Skeletal muscle tissue (tissue), 3 donors: ENCODE measurements at regions not wholly inside any gene's neighbourhood (a gene's known extent, or its start where the extent isn't known, plus 50 kb on each side); places are given as distances from the start of the nearest gene placed in this dataset.
"Not testable (repeated sequence)": the region's sequence is repeated elsewhere in the genome, so short reads cannot be mapped to it uniquely, and the experiment has no call there.

Experiments
- H3K27ac ChIP-seq: one replicate; pipeline ENCODE4 v1.7.0; 2013; ENCODE audit warnings: mild to moderate bottlenecking, low read depth, low read length, inconsistent platforms
- H3K27me3 ChIP-seq, 3 donors: one replicate each; pipeline ENCODE4 v1.7.0; 2013; ENCODE audit warnings: low read length in 3 of 3; ENCODE audit not compliant: control insufficient read depth in 3 of 3, insufficient read depth in 3 of 3
- H3K36me3 ChIP-seq, 3 donors: one replicate each; pipeline ENCODE4 v1.7.0; 2013; ENCODE audit warnings: low read length in 3 of 3; ENCODE audit not compliant: control insufficient read depth in 3 of 3, insufficient read depth in 3 of 3
- H3K4me1 ChIP-seq, 3 donors: one replicate each; pipeline ENCODE4 v1.7.0; 2013; ENCODE audit warnings: low read length in 3 of 3, mild to moderate bottlenecking in 3 of 3; ENCODE audit not compliant: control insufficient read depth in 3 of 3, insufficient read depth in 3 of 3
- H3K4me3 ChIP-seq, 3 donors: one replicate each; pipeline ENCODE4 v1.7.0; 2013; ENCODE audit warnings: low read length in 3 of 3
- H3K9ac ChIP-seq, 3 donors: one replicate each; pipeline ENCODE4 v1.7.0; 2013; ENCODE audit warnings: low read length in 3 of 3, mild to moderate bottlenecking in 3 of 3, moderate library complexity in 2 of 3, low read depth in 1 of 3
- H3K9me3 ChIP-seq, 3 donors: one replicate each; pipeline ENCODE4 v1.7.0; 2013; ENCODE audit warnings: low read length in 3 of 3; ENCODE audit not compliant: control insufficient read depth in 3 of 3
- donor health status: Osteomylitis.

- Histone ChIP-seq H3K36me3 (no peaks in the 10 kb centered on the region), H3K4me1 (no peaks in the 10 kb centered on the region), H3K4me3 (no peak overlapping the region), H3K27me3 (no peaks in the 10 kb centered on the region), H3K9ac (no peak overlapping the region), H3K9me3 (no peaks in the 10 kb centered on the region), H3K27ac (no peak overlapping the region)
Measured at GRCh38 chr2:210730672-210731071, 174.3 kb downstream of the CPS1 start.

DNA sequence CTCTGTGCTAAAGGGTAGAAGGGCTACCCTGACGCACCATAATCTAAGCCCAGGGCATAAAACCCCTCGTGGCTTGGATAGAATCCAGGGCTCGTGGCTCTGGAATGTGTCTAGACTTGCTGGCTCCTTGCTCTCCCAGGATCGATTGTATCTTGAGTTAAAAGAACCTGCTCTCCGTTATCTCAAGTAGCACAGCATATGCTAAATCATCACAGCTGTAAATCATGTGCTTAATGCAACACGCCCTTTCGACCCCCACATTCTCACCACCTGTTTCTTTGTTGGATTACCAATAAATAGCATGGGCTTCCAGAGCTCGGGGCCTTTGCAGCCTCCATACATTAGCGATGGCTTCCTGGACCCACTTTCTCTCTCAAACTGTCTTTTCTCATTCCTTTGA is 190.4 kb downstream of the CPS1 start:
- H3K4me3 ChIP-seq, H3K4me1 ChIP-seq, H3K36me3 ChIP-seq, H3K27ac ChIP-seq, H3K9me3 ChIP-seq, H3K9ac ChIP-seq, H3K27me3 ChIP-seq: not testable (repeated sequence)

DNA sequence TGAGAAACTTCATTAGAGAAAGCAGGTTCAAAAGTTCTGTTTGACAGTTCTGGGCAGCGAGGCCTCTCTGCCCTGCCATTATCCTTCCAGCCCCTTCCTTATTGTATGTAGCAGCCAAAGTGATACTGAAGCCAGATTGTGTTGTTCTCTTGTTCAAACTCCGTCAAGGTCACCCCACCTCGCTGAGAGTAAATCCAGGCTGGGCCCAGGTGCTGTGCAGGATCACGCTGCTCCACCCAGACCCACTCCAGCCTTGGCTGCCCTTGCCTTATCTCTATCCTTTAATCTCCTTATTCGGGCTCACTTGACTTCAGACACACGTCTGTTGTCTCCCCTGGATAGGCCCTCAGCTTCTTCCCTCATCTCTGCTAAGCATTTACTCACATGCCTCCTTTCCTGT is 196.1 kb downstream of the CPS1 start:
- no peaks in the 10 kb centered on the region for H3K9me3 ChIP-seq
- no peaks in the 10 kb centered on the region for H3K36me3 ChIP-seq
- no peak overlapping the region for H3K9ac ChIP-seq
- no peak overlapping the region for H3K4me3 ChIP-seq
- H3K27ac ChIP-seq = no peak overlapping the region
- H3K27me3 ChIP-seq = no peaks in the 10 kb centered on the region
- H3K4me1 ChIP-seq = no peaks in the 10 kb centered on the region

- Histone ChIP-seq H3K9me3 (no peaks in the 10 kb centered on the region), H3K9ac (no peak overlapping the region), H3K27me3 (no peaks in the 10 kb centered on the region), H3K4me3 (no peak overlapping the region), H3K27ac (no peak overlapping the region), H3K36me3 (no peaks in the 10 kb centered on the region), H3K4me1 (no peaks in the 10 kb centered on the region)
Measured at GRCh38 chr2:210753386-210753785, 197.0 kb downstream of the CPS1 start.

DNA sequence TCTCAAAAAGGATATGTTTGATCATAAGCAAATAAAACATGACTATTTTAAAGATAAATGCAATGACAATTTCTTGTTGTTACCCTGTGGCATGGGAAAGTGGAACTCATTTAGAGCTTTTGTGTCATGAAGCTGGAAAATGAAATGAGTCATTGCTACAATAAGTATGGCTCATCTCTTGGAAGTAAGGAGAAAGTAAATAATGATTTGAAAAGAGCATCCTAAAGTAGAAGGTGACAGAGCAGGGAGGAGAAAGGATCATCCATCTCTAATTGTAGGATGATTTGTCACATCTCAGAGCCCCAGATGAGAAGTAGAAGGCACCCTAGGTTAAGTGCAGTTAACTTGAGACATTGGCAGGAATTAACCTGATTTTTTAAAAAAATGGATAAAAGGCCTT is 200.5 kb downstream of the CPS1 start:
- H3K4me3 ChIP-seq = no peak overlapping the region
- no peak overlapping the region for H3K9ac ChIP-seq

DNA sequence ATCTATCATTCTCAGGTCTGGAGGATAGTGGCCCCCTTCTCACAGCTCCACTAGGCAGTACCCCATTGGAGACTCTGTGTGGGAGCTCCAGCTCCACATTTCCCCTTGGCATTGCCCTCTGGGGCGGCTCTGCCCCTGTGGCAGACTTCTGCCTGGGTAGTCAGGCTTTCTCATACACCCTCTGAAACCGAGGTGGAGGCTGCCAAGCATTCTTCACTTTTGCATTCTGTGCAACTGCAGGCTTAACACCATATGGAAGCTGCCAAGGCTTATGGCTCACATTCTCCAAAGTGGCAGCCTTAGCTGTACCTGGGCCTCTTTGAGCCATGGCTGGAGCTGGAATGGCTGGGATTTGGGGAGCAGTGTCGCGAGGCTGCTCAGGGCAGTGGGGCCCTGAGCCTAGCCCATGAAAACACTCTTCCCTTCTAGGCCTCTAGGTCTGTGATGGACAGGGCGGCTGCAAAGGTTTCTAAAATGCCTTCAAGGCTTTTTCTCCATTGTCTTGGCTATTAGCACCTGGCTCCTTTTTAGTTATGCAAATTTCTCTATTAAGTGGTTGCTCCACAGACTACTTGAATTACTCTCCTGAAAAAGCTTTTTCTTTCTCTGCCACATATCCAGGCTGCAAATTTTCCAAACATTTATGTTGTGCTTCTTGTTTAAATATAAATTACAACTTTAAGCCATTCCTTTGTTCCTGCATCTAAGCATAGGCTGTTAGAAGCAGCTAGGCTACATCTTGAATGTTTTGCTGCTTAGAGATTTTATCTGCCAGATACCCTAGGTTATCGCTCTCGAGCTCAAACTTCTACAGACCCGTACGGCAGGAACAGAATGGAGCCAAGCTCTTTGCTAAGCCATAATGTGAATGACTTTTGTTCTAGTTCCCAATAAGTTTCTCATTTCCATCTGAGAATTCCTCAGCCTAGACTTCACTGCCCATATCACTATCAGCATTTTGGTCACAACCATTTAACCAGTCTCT is 206.5 kb downstream of the CPS1 start:
- Histone ChIP-seq H3K27me3 (no peaks in the 10 kb centered on the region), H3K36me3 (no peaks in the 10 kb centered on the region), H3K9ac (no peak overlapping the region), H3K27ac (no peak overlapping the region), H3K9me3 (no peaks in the 10 kb centered on the region), H3K4me1 (no peaks in the 10 kb centered on the region), H3K4me3 (no peak overlapping the region)

More for the DNA sequence above, 200.5 kb downstream of the CPS1 start:
- Histone ChIP-seq H3K4me1 (no peaks in the 10 kb centered on the region), H3K27ac (no peak overlapping the region), H3K36me3 (no peaks in the 10 kb centered on the region), H3K9me3 (no peaks in the 10 kb centered on the region), H3K27me3 (no peaks in the 10 kb centered on the region)

GRCh38 chr2:210768329-210768910 is 212.0 kb downstream of the CPS1 start:
- Histone ChIP-seq H3K27ac (no peak overlapping the region), H3K9ac (no peak overlapping the region), H3K4me1 (no peaks in the 10 kb centered on the region), H3K27me3 (no peaks in the 10 kb centered on the region), H3K9me3 (no peaks in the 10 kb centered on the region), H3K36me3 (no peaks in the 10 kb centered on the region), H3K4me3 (no peak overlapping the region)

DNA sequence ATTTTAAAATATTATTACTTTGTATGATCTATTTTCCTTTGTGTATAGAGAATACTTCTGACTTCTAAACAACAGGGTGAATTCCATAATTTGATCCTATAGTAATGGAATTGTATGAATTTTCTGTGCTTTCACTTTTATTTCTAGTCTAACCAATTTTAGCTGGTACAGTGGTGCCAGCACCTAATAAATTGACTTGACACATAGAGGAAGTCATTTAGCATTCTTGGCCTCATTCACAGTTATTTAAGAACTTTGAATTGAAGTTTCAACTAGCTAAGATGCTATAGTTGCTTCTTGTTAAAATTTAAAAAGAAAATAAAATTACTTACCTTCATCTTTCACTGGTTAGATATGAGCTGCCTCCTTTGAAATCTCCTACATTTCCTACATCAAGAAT is 220.4 kb downstream of the CPS1 start:
- H3K4me1 ChIP-seq = no peaks in the 10 kb centered on the region

DNA sequence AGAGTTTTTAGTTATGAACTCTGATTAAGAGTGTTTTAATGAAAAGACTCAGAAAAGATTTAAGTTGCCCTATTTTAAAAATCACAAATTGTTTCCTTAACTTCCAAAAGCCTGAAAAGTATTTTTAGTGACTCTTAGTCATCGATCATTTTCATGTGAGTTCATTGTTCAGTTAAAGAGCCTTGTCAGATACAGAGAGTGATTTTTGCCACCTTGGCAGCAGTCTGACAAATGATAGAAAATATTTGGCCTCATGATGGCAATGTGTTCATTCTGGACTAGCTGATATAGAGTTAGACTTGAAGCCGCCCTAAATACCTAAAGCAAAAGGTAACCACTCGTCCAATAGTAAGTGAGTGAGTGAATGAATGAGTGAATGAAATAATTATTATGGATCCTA is 225.8 kb downstream of the CPS1 start:
- Histone ChIP-seq H3K9me3 (no peaks in the 10 kb centered on the region), H3K27me3 (no peaks in the 10 kb centered on the region), H3K4me1 (no peaks in the 10 kb centered on the region), H3K27ac (no peak overlapping the region), H3K36me3 (no peaks in the 10 kb centered on the region), H3K4me3 (no peak overlapping the region), H3K9ac (no peak overlapping the region)

More for the DNA sequence above, 220.4 kb downstream of the CPS1 start:
- Histone ChIP-seq H3K27me3 (no peaks in the 10 kb centered on the region), H3K9me3 (no peaks in the 10 kb centered on the region), H3K4me3 (no peak overlapping the region), H3K9ac (no peak overlapping the region), H3K36me3 (no peaks in the 10 kb centered on the region), H3K27ac (no peak overlapping the region)

- not testable (repeated sequence) for H3K27me3 ChIP-seq, H3K9ac ChIP-seq, H3K4me3 ChIP-seq, H3K27ac ChIP-seq, H3K4me1 ChIP-seq, H3K36me3 ChIP-seq, H3K9me3 ChIP-seq
Measured at GRCh38 chr2:210787831-210788230, 231.4 kb downstream of the CPS1 start.
